ENCODE measurements at regions not wholly inside any gene's neighbourhood (a gene's known extent, or its start where the extent isn't known, plus 50 kb on each side); places are given as distances from the start of the nearest gene placed in this dataset.
"Not testable (repeated sequence)": the region's sequence is repeated elsewhere in the genome, so short reads cannot be mapped to it uniquely, and the experiment has no call there.

GRCh38 chr17:34478244-34478643 is 101.1 kb upstream of the TMEM132E start:
- no peak for DNase-seq
- in situ Hi-C loops (cut with MboI; ENCODE audit: low pct_unique_long_range_greater_than_20kb, low sequenced_read_pairs): no loop called here

- in situ Hi-C loops (cut with MboI; ENCODE audit: low pct_unique_long_range_greater_than_20kb, low sequenced_read_pairs): no loop called here
- no peak for DNase-seq
These were observed 104.1 kb upstream of the TMEM132E start for GRCh38 chr17:34475296-34475695.

- in situ Hi-C loops (cut with MboI; ENCODE audit: low pct_unique_long_range_greater_than_20kb, low sequenced_read_pairs): no loop called here
- no peak for DNase-seq
These were observed 104.7 kb upstream of the TMEM132E start for GRCh38 chr17:34474706-34475105.

GRCh38 chr17:34472363-34472762 is 107.0 kb upstream of the TMEM132E start:
- no peak for DNase-seq
- in situ Hi-C loops (cut with MboI; ENCODE audit: low pct_unique_long_range_greater_than_20kb, low sequenced_read_pairs): no loop called here

GRCh38 chr17:34471278-34471677 is 108.1 kb upstream of the TMEM132E start:
- in situ Hi-C loops (cut with MboI; ENCODE audit: low pct_unique_long_range_greater_than_20kb, low sequenced_read_pairs); DNase-seq: not testable (repeated sequence)

GRCh38 chr17:34465789-34466188 is 102.8 kb upstream of the CCL1 start:
- in situ Hi-C loops (cut with MboI; ENCODE audit: low pct_unique_long_range_greater_than_20kb, low sequenced_read_pairs): no loop called here
- DNase-seq: no peak

GRCh38 chr17:34464812-34465211 is 101.8 kb upstream of the CCL1 start:
- DNase-seq: no peak
- in situ Hi-C loops (cut with MboI; ENCODE audit: low pct_unique_long_range_greater_than_20kb, low sequenced_read_pairs): no loop called here

GRCh38 chr17:34458266-34458665 is 95.2 kb upstream of the CCL1 start:
- in situ Hi-C loops (cut with MboI; ENCODE audit: low pct_unique_long_range_greater_than_20kb, low sequenced_read_pairs): no loop called here

GRCh38 chr17:34456121-34456520 is 93.1 kb upstream of the CCL1 start:
- no peak for DNase-seq
- in situ Hi-C loops (cut with MboI; ENCODE audit: low pct_unique_long_range_greater_than_20kb, low sequenced_read_pairs): no loop called here

More at GRCh38 chr17:34458266-34458665, 95.2 kb upstream of the CCL1 start:
- DNase-seq: no peak

- in situ Hi-C loops (cut with MboI; ENCODE audit: low pct_unique_long_range_greater_than_20kb, low sequenced_read_pairs): no loop called here
- no peak for DNase-seq
These were observed 89.7 kb upstream of the CCL1 start for GRCh38 chr17:34452769-34453168.

- DNase-seq: no peak
- in situ Hi-C loops (cut with MboI; ENCODE audit: low pct_unique_long_range_greater_than_20kb, low sequenced_read_pairs): no loop called here
These were observed 88.3 kb upstream of the CCL1 start for GRCh38 chr17:34451313-34451712.

GRCh38 chr17:34447406-34447805 is 84.4 kb upstream of the CCL1 start:
- in situ Hi-C loops (cut with MboI; ENCODE audit: low pct_unique_long_range_greater_than_20kb, low sequenced_read_pairs): no loop called here
- DNase-seq: no peak

GRCh38 chr17:34445101-34445500 is 82.1 kb upstream of the CCL1 start:
- in situ Hi-C loops (cut with MboI; ENCODE audit: low pct_unique_long_range_greater_than_20kb, low sequenced_read_pairs): no loop called here
- DNase-seq: no peak

- in situ Hi-C loops (cut with MboI; ENCODE audit: low pct_unique_long_range_greater_than_20kb, low sequenced_read_pairs): no loop called here
- DNase-seq: peak; percentile 11
These were observed 80.8 kb upstream of the CCL1 start for GRCh38 chr17:34443619-34444469.

- no peak for DNase-seq
- in situ Hi-C loops (cut with MboI; ENCODE audit: low pct_unique_long_range_greater_than_20kb, low sequenced_read_pairs): no loop called here
These were observed 79.5 kb upstream of the CCL1 start for GRCh38 chr17:34442387-34443111.

- in situ Hi-C loops (cut with MboI; ENCODE audit: low pct_unique_long_range_greater_than_20kb, low sequenced_read_pairs): no loop called here
These were observed 74.2 kb upstream of the CCL1 start for GRCh38 chr17:34437188-34437587.

GRCh38 chr17:34436607-34437006 is 73.6 kb upstream of the CCL1 start:
- in situ Hi-C loops (cut with MboI; ENCODE audit: low pct_unique_long_range_greater_than_20kb, low sequenced_read_pairs): no loop called here
- no peak for DNase-seq

More at GRCh38 chr17:34437188-34437587, 74.2 kb upstream of the CCL1 start:
- DNase-seq: no peak

- in situ Hi-C loops (cut with MboI; ENCODE audit: low pct_unique_long_range_greater_than_20kb, low sequenced_read_pairs): no loop called here
- no peak for DNase-seq
These were observed 72.3 kb upstream of the CCL1 start for GRCh38 chr17:34435182-34435928.

GRCh38 chr17:34434052-34434451 is 71.0 kb upstream of the CCL1 start:
- in situ Hi-C loops (cut with MboI; ENCODE audit: low pct_unique_long_range_greater_than_20kb, low sequenced_read_pairs): no loop called here

More at GRCh38 chr17:34434052-34434451, 71.0 kb upstream of the CCL1 start:
- DNase-seq: no peak
